Fibroblast of lung (primary cell): ENCODE measurements at regions not wholly inside any gene's neighbourhood (a gene's known extent, or its start where the extent isn't known, plus 50 kb on each side); places are given as distances from the start of the nearest gene placed in this dataset.

ENCODE experiments used
- DNase-seq, 2 donors: peaks; one replicate each; pipeline versions ENCODE4 v3.0.0 to v3.0.0-alpha.2; 2010; ENCODE audit warnings: low read depth in 2 of 2
- H2AFZ ChIP-seq: 2 replicates; pipeline ENCODE4 v1.5.1; 2012; ENCODE audit warnings: low read length, control low read depth, inconsistent platforms
- H3K27ac ChIP-seq: 2 replicates; pipeline ENCODE4 v1.5.1; 2011; ENCODE audit warnings: low read length, control low read depth; ENCODE audit not compliant: insufficient read depth
- H3K27me3 ChIP-seq: 2 replicates; pipeline ENCODE4 v1.5.1; 2011; ENCODE audit warnings: mild to moderate bottlenecking, low read length; ENCODE audit not compliant: control insufficient read depth, insufficient read depth
- H3K36me3 ChIP-seq: 2 replicates; pipeline ENCODE4 v1.5.1; 2011; ENCODE audit warnings: low read length; ENCODE audit not compliant: control insufficient read depth, insufficient read depth
- H3K4me1 ChIP-seq: 2 replicates; pipeline ENCODE4 v1.5.1; 2011; ENCODE audit warnings: low read length; ENCODE audit not compliant: control insufficient read depth, insufficient read depth; ENCODE audit errors: extremely low read depth
- H3K4me2 ChIP-seq: 2 replicates; pipeline ENCODE4 v1.5.1; 2011; ENCODE audit warnings: low read length, control low read depth; ENCODE audit not compliant: insufficient read depth; ENCODE audit errors: extremely low read depth
- H3K4me3 ChIP-seq, 4 experiments: fragments of 200-600 bp in 1 of 4; sonication (generic) in 1 of 4; replicated peaks in 1 of 4; 2 replicates each; pipeline ENCODE4 v1.5.1; 2011 to 2016; ENCODE audit warnings: low read length in 4 of 4, low read depth in 3 of 4, mild to moderate bottlenecking in 3 of 4, control low read depth in 2 of 4, inconsistent platforms in 1 of 4, mixed read lengths in 1 of 4; ENCODE audit not compliant: insufficient read depth in 1 of 4; ENCODE audit errors: control extremely low read depth in 1 of 4
- H3K79me2 ChIP-seq: 2 replicates; pipeline ENCODE4 v1.5.1; 2012; ENCODE audit warnings: mild to moderate bottlenecking, low read length, inconsistent platforms; ENCODE audit not compliant: control insufficient read depth, insufficient read depth
- H3K9ac ChIP-seq: 2 replicates; pipeline ENCODE4 v1.5.1; 2011; ENCODE audit warnings: mild to moderate bottlenecking, low read length, control low read depth; ENCODE audit not compliant: insufficient read depth
- H3K9me3 ChIP-seq: 2 replicates; pipeline ENCODE4 v1.5.1; 2012; ENCODE audit warnings: low read depth, low read length; ENCODE audit not compliant: control insufficient read depth, insufficient read depth
- H4K20me1 ChIP-seq: 2 replicates; pipeline ENCODE4 v1.5.1; 2011; ENCODE audit warnings: low read length; ENCODE audit not compliant: control insufficient read depth, insufficient read depth; ENCODE audit errors: extremely low read depth
- EZH2 ChIP-seq: IDR thresholded peaks from 2 replicates; pipeline ENCODE4 v1.5.1; 2012; ENCODE audit warnings: low read length, control low read depth, mild to moderate bottlenecking; ENCODE audit errors: missing control alignments
- TF ChIP-seq, protein P1 (sequence below), 2 donors: IDR thresholded peaks in 1 of 2; conservative IDR thresholded peaks in 1 of 2; 1 replicate in 1 of 2; 2 replicates in 1 of 2; pipeline ENCODE4 v1.5.1; 2011 to 2012; ENCODE audit warnings: low read length in 2 of 2, control low read depth in 1 of 2, inconsistent platforms in 1 of 2, low read depth in 1 of 2, mild to moderate bottlenecking in 1 of 2

DNA sequence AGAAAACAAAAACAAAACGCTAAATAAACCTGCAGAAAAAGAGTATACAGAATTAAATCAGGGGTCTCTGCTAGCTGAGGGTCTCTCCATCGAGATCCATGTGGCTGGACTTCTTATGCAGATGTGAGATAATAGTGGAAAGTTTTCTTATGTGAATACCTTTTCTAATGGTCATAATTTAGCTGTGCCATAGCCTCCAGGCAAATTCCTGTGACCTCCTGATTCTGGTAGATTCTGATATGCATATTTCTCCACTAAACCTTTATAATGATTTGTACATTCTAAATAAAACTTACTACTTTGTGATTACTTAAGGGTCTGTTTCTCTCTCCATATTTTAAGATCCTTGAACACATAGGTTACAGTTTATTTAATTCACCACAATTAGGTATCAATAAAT lies 1002.6 kb downstream of the GALC start:
- no peak for DNase-seq
- H2AFZ ChIP-seq: no peak overlapping the region
- no peaks in the 10 kb centered on the region for H3K79me2 ChIP-seq
- H3K36me3 ChIP-seq: no peaks in the 10 kb centered on the region
- H3K4me2 ChIP-seq: no peak overlapping the region
- no peak for TF ChIP-seq EZH2
- TF ChIP-seq, protein P1, sequence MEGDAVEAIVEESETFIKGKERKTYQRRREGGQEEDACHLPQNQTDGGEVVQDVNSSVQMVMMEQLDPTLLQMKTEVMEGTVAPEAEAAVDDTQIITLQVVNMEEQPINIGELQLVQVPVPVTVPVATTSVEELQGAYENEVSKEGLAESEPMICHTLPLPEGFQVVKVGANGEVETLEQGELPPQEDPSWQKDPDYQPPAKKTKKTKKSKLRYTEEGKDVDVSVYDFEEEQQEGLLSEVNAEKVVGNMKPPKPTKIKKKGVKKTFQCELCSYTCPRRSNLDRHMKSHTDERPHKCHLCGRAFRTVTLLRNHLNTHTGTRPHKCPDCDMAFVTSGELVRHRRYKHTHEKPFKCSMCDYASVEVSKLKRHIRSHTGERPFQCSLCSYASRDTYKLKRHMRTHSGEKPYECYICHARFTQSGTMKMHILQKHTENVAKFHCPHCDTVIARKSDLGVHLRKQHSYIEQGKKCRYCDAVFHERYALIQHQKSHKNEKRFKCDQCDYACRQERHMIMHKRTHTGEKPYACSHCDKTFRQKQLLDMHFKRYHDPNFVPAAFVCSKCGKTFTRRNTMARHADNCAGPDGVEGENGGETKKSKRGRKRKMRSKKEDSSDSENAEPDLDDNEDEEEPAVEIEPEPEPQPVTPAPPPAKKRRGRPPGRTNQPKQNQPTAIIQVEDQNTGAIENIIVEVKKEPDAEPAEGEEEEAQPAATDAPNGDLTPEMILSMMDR (conservative IDR thresholded peaks at IDR 0.05 in 1 of 2, IDR thresholded peaks at IDR 0.05 in 1 of 2; ENCODE audit: low read depth in 1 of 2, low read length in 2 of 2): no peak
- H3K9me3 ChIP-seq: no peaks in the 10 kb centered on the region
- no peaks in the 10 kb centered on the region for H3K27me3 ChIP-seq
- no peak overlapping the region for H3K4me3 ChIP-seq
- H3K4me1 ChIP-seq: no peaks in the 10 kb centered on the region
- no peaks in the 10 kb centered on the region for H4K20me1 ChIP-seq
- H3K27ac ChIP-seq: no peak overlapping the region
- H3K9ac ChIP-seq: no peak overlapping the region

DNA sequence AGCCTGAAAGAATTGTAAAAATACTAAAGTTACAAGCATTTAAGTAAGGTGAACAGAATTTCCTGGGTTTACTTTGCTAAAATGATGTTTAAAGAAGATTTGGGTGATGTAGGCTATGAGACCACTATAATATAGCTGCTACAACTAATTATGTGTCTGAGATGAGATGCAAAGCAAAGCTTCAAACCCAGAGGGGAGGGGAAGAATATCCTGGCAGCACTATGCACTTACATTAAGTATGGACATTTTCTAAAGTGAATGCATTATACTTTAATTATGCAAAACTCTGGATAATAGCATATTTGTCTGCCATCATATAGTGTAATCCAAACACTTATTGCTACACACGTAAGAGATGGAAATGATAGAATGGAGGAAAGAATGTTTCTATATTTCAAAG lies 1003.7 kb downstream of the GALC start:
- no peak overlapping the region for H2AFZ ChIP-seq
- H3K9me3 ChIP-seq: no peaks in the 10 kb centered on the region
- H3K4me2 ChIP-seq: no peak overlapping the region
- TF ChIP-seq, protein P1 (conservative IDR thresholded peaks at IDR 0.05 in 1 of 2, IDR thresholded peaks at IDR 0.05 in 1 of 2; ENCODE audit: low read depth in 1 of 2, low read length in 2 of 2): no peak
- TF ChIP-seq EZH2: no peak
- no peaks in the 10 kb centered on the region for H3K27me3 ChIP-seq
- no peak overlapping the region for H3K4me3 ChIP-seq
- no peaks in the 10 kb centered on the region for H4K20me1 ChIP-seq
- no peaks in the 10 kb centered on the region for H3K4me1 ChIP-seq
- no peaks in the 10 kb centered on the region for H3K36me3 ChIP-seq
- H3K79me2 ChIP-seq: no peaks in the 10 kb centered on the region
- no peak for DNase-seq
- no peak overlapping the region for H3K27ac ChIP-seq
- no peak overlapping the region for H3K9ac ChIP-seq

DNA sequence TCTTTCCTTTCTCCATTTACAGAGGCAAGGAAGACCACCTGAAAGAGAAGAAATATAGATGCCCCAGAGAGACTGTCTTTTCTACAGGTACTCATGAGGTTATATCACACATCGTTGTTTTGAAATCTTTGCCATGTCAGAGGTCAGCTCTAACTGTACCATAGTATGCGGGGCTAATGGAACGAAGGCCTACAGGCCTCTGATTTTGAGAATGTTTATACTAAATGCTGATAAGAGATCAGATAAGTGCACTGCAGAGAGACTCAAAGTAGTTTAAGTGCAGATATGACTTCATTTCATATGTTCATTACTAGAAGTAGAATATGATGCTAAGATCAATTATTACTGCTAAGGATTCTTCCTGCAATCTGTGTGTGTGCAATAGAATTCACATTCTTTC lies 1005.0 kb downstream of the GALC start:
- no peak overlapping the region for H3K27ac ChIP-seq
- no peaks in the 10 kb centered on the region for H3K79me2 ChIP-seq
- no peaks in the 10 kb centered on the region for H3K36me3 ChIP-seq
- no peaks in the 10 kb centered on the region for H3K9me3 ChIP-seq
- no peak overlapping the region for H3K4me2 ChIP-seq
- H2AFZ ChIP-seq: no peak overlapping the region
- no peaks in the 10 kb centered on the region for H4K20me1 ChIP-seq
- no peaks in the 10 kb centered on the region for H3K4me1 ChIP-seq
- TF ChIP-seq, protein P1 (conservative IDR thresholded peaks at IDR 0.05 in 1 of 2, IDR thresholded peaks at IDR 0.05 in 1 of 2; ENCODE audit: low read depth in 1 of 2, low read length in 2 of 2): no peak
- no peak for TF ChIP-seq EZH2
- H3K9ac ChIP-seq: no peak overlapping the region
- no peak for DNase-seq
- no peak overlapping the region for H3K4me3 ChIP-seq
- no peaks in the 10 kb centered on the region for H3K27me3 ChIP-seq
